SU-DHL-6 (cell line): ENCODE measurements at regions not wholly inside any gene's neighbourhood (a gene's known extent, or its start where the extent isn't known, plus 50 kb on each side); places are given as distances from the start of the nearest gene placed in this dataset.

Experiments
- H2AFZ ChIP-seq: fragments of 200-600 bp; sonication (generic); 2 replicates; pipeline ENCODE4 v1.6.1; 2014; ENCODE audit warnings: low read depth, mild to moderate bottlenecking, moderate library complexity, mixed read lengths, antibody characterized with exemption, low read length; ENCODE audit not compliant: severe bottlenecking
- H3F3A ChIP-seq: fragments of 200-600 bp; shearing (Covaris generic); 2 replicates; pipeline ENCODE4 v1.6.0; 2016; ENCODE audit warnings: antibody characterized with exemption, mild to moderate bottlenecking; ENCODE audit not compliant: insufficient read depth
- H3K27ac ChIP-seq: fragments of 200-600 bp; sonication (generic); 2 replicates; pipeline ENCODE4 v1.5.1; 2016; ENCODE audit warnings: low read depth, mild to moderate bottlenecking, low read length, moderate library complexity, mixed read lengths
- H3K27me3 ChIP-seq: fragments of 200-600 bp; sonication (generic), shearing (Covaris generic); 2 replicates; pipeline ENCODE4 v1.6.0; 2014; ENCODE audit warnings: mild to moderate bottlenecking, low read length
- H3K36me3 ChIP-seq: fragments of 200-600 bp; sonication (generic); 2 replicates; pipeline ENCODE4 v1.6.1; 2014; ENCODE audit warnings: mild to moderate bottlenecking, low read length, mixed read lengths
- H3K4me2 ChIP-seq: fragments of 300-600, 200-600 bp; shearing (Covaris generic), sonication (generic); 2 replicates; pipeline ENCODE4 v1.6.0; 2014; ENCODE audit warnings: low read length, low read depth, mild to moderate bottlenecking; ENCODE audit not compliant: poor library complexity, severe bottlenecking
- H3K4me3 ChIP-seq: fragments of 200-600 bp; sonication (generic); 2 replicates; pipeline ENCODE4 v1.5.1; 2014; ENCODE audit warnings: antibody characterized with exemption, low read length, mild to moderate bottlenecking, mixed read lengths; ENCODE audit not compliant: insufficient read depth, poor library complexity, severe bottlenecking
- H3K79me2 ChIP-seq: fragments of 200-600 bp; sonication (generic); 2 replicates; pipeline ENCODE4 v1.6.1; 2014; ENCODE audit warnings: mild to moderate bottlenecking, low read length, moderate library complexity; ENCODE audit not compliant: insufficient read depth
- H3K9ac ChIP-seq: fragments of 200-600 bp; sonication (generic); 2 replicates; pipeline ENCODE4 v1.7.0; 2014; ENCODE audit warnings: mild to moderate bottlenecking, low read length
- H3K9me2 ChIP-seq: fragments of 200-600 bp; sonication (generic); replicated peaks from 2 replicates; pipeline ENCODE4 v1.6.1; 2014; ENCODE audit warnings: low read length; ENCODE audit not compliant: insufficient read depth
- H3K9me3 ChIP-seq: fragments of 200-600 bp; sonication (generic); 2 replicates; pipeline ENCODE4 v1.6.1; 2014; ENCODE audit warnings: low read length, mixed read lengths; ENCODE audit not compliant: insufficient read depth
- H4K20me1 ChIP-seq: fragments of 200-600 bp; sonication (generic); 2 replicates; pipeline ENCODE4 v1.6.1; 2014; ENCODE audit warnings: low read depth, mild to moderate bottlenecking, antibody characterized with exemption, low read length, moderate library complexity, mixed read lengths
- EZH2phosphoT487 ChIP-seq: fragments of 200-600 bp; sonication (generic), shearing (Covaris generic); conservative IDR thresholded peaks from 2 replicates; pipeline ENCODE4 v1.6.1; 2018; ENCODE audit warnings: mild to moderate bottlenecking, antibody characterized with exemption, low read length, moderate library complexity, mixed read lengths
- TF ChIP-seq, protein P1 (sequence below): fragments of 200-600 bp; sonication (generic); IDR thresholded peaks from one replicate; pipeline ENCODE4 v1.5.1; 2017; ENCODE audit warnings: antibody characterized with exemption, mild to moderate bottlenecking, low read length, moderate library complexity; ENCODE audit not compliant: insufficient read depth, poor library complexity, severe bottlenecking

DNA sequence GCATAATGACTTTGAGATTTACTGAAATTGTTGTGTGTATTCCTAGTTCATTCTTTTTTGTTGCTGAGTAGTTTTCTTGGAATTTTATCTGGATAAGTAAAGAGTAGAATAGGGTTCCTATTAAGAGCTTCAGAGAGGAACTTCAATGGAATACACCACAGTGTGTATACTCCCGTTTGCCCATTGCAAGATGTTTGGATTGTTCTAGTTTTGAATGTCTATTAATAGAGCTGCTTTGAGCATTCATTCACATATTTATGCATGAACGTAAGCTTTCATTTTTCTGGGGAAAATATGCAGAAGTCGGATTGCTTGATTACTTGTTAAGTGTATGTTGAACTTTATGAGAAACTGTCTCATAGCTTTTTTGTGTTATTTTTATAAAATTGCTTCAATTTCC lies 580.5 kb downstream of the OTOL1 start:
- H3K4me3 ChIP-seq: no peak overlapping the region
- H3K4me2 ChIP-seq: no peak overlapping the region
- no peaks in the 10 kb centered on the region for H3K36me3 ChIP-seq
- H3K9ac ChIP-seq: no peak overlapping the region
- H3K27ac ChIP-seq: no peak overlapping the region
- H2AFZ ChIP-seq: no peak overlapping the region
- no peaks in the 10 kb centered on the region for H3K9me2 ChIP-seq
- no peaks in the 10 kb centered on the region for H3K79me2 ChIP-seq
- no peaks in the 10 kb centered on the region for H3K9me3 ChIP-seq
- H4K20me1 ChIP-seq: no peaks in the 10 kb centered on the region
- no peaks in the 10 kb centered on the region for H3K27me3 ChIP-seq
- TF ChIP-seq, protein P1, sequence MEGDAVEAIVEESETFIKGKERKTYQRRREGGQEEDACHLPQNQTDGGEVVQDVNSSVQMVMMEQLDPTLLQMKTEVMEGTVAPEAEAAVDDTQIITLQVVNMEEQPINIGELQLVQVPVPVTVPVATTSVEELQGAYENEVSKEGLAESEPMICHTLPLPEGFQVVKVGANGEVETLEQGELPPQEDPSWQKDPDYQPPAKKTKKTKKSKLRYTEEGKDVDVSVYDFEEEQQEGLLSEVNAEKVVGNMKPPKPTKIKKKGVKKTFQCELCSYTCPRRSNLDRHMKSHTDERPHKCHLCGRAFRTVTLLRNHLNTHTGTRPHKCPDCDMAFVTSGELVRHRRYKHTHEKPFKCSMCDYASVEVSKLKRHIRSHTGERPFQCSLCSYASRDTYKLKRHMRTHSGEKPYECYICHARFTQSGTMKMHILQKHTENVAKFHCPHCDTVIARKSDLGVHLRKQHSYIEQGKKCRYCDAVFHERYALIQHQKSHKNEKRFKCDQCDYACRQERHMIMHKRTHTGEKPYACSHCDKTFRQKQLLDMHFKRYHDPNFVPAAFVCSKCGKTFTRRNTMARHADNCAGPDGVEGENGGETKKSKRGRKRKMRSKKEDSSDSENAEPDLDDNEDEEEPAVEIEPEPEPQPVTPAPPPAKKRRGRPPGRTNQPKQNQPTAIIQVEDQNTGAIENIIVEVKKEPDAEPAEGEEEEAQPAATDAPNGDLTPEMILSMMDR: no peak
- TF ChIP-seq EZH2phosphoT487: no peak
- no peaks in the 10 kb centered on the region for H3F3A ChIP-seq

DNA sequence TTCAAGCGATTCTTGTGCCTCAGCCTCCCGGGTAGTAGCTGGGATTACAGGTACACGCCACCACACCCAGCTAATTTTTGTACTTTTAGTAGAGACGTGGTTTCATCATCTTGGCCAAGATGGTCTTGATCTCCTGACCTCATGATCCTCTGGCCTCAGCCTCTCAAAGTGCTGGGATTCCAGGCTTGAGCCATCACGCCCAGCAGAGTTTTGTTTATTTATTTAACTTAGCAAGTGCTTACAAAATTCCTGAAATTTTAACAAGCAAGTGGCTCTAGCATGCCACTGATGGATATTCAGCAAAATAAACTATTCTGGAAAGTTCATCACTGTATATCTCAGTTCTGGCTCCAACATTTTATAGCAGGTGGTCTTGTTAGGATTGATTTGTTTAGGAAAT lies 585.9 kb downstream of the OTOL1 start:
- H2AFZ ChIP-seq: peak overlapping the region; percentile 14
- H3K4me3 ChIP-seq: no peak overlapping the region
- no peak overlapping the region for H3K27ac ChIP-seq

DNA sequence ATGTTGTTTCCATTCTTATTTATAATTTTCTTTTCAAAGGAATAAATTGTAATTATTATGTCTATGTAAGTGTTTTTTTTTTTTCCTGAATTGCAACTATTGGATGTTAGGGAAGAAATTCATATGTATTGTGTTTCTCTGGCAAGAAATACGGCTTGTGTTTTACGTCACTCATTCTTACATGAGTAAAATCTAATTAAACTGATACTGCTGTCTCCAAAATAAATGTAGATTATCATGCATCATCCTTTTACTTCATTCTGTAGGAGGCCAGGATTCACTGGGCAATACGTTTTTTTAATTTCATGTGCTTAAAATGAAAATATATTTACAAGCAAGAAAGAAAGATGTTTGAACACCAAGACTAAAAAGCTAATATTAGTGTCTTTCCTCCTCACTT lies 590.8 kb downstream of the OTOL1 start:
- no peak overlapping the region for H3K4me2 ChIP-seq
- no peak overlapping the region for H3K4me3 ChIP-seq
- H3K36me3 ChIP-seq: no peaks in the 10 kb centered on the region
- H2AFZ ChIP-seq: no peak overlapping the region
- H3K9me3 ChIP-seq: no peaks in the 10 kb centered on the region
- no peaks in the 10 kb centered on the region for H3K79me2 ChIP-seq
- no peak for TF ChIP-seq EZH2phosphoT487
- TF ChIP-seq, protein P1: no peak
- H3F3A ChIP-seq: no peaks in the 10 kb centered on the region
- H4K20me1 ChIP-seq: no peaks in the 10 kb centered on the region
- H3K27me3 ChIP-seq: no peaks in the 10 kb centered on the region
- no peaks in the 10 kb centered on the region for H3K9me2 ChIP-seq
- H3K27ac ChIP-seq: no peak overlapping the region
- H3K9ac ChIP-seq: no peak overlapping the region

More for the DNA sequence above, 585.9 kb downstream of the OTOL1 start:
- no peak overlapping the region for H3K9ac ChIP-seq
- no peaks in the 10 kb centered on the region for H3F3A ChIP-seq
- H3K4me2 ChIP-seq: no peak overlapping the region
- H3K36me3 ChIP-seq: no peaks in the 10 kb centered on the region
- H3K27me3 ChIP-seq: no peaks in the 10 kb centered on the region
- H3K9me2 ChIP-seq: no peaks in the 10 kb centered on the region
- TF ChIP-seq, protein P1: no peak
- no peak for TF ChIP-seq EZH2phosphoT487
- no peaks in the 10 kb centered on the region for H3K79me2 ChIP-seq
- no peaks in the 10 kb centered on the region for H4K20me1 ChIP-seq
- no peaks in the 10 kb centered on the region for H3K9me3 ChIP-seq

- TF ChIP-seq, protein P1: no peak
- TF ChIP-seq EZH2phosphoT487: no peak
- Histone ChIP-seq H3K36me3 (no peaks in the 10 kb centered on the region), H3F3A (no peaks in the 10 kb centered on the region), H3K9ac (no peak overlapping the region), H3K27ac (no peak overlapping the region), H3K4me2 (no peak overlapping the region), H3K27me3 (no peaks in the 10 kb centered on the region), H3K9me3 (no peaks in the 10 kb centered on the region), H3K79me2 (no peaks in the 10 kb centered on the region), H3K9me2 (no peaks in the 10 kb centered on the region), H4K20me1 (no peaks in the 10 kb centered on the region), H2AFZ (no peak overlapping the region), H3K4me3 (no peak overlapping the region)
These were observed 596.1 kb downstream of the OTOL1 start for GRCh38 chr3:162092751-162093150.
